ENCODE measurements at regions not wholly inside any gene's neighbourhood (a gene's known extent, or its start where the extent isn't known, plus 50 kb on each side); places are given as distances from the start of the nearest gene placed in this dataset.

- no peak for TF ChIP-seq CTCF (conservative IDR thresholded peaks at IDR 0.05; ENCODE audit: low read depth in 2 of 2)
- TF ChIP-seq POLR2AphosphoS5 (IDR thresholded peaks at IDR 0.05; ENCODE audit: low read depth) = no peak
- TF ChIP-seq ETS1 (IDR thresholded peaks at IDR 0.05) = no peak
- TF ChIP-seq EZH2 (IDR thresholded peaks at IDR 0.05; ENCODE audit: low read depth, unreplicated experiment) = no peak
- TF ChIP-seq REST (IDR thresholded peaks at IDR 0.05; ENCODE audit: unreplicated experiment) = no peak
- no peak for TF ChIP-seq EZH2phosphoT487 (IDR thresholded peaks at IDR 0.05; ENCODE audit: unreplicated experiment)
- TF ChIP-seq ZNF114 (CRISPR knock-in tag; IDR thresholded peaks at IDR 0.05) = no peak
- no peak for TF ChIP-seq JUNB (IDR thresholded peaks at IDR 0.05; ENCODE audit: unreplicated experiment)
- no peak for TF ChIP-seq NANOG (IDR thresholded peaks at IDR 0.05; ENCODE audit: borderline replicate concordance)
- TF ChIP-seq CREB1 (CRISPR knock-in tag; IDR thresholded peaks at IDR 0.05; ENCODE audit: low read depth) = no peak
- no peak for TF ChIP-seq ZNF331 (CRISPR knock-in tag; IDR thresholded peaks at IDR 0.05; ENCODE audit: low read depth)
- TF ChIP-seq STAT1 (IDR thresholded peaks at IDR 0.05; ENCODE audit: unreplicated experiment) = no peak
- no peak for TF ChIP-seq ZNF462 (CRISPR knock-in tag; IDR thresholded peaks at IDR 0.05)
These were observed 150.9 kb upstream of the DMRT1 start for GRCh38 chr9:690517-691111.

Measured in GM23338 (cell line).